A549 (cell line): ENCODE measurements at regions not wholly inside any gene's neighbourhood (a gene's known extent, or its start where the extent isn't known, plus 50 kb on each side); places are given as distances from the start of the nearest gene placed in this dataset.
A peak's percentile ranks its signal among the peaks of the same experiment; 100 is the strongest.

Experiments used
- ATAC-seq, 2 experiments: fragments of 200-7000 bp in 1 of 2; fragments of >200 bp in 1 of 2; cut with Nextera tagmentation in 1 of 2; cut with Tn5 transposase in 1 of 2; 3 replicates each; pipeline versions ENCODE4 v1.8.0 to v1.9.1; 2018 to 2020; ENCODE audit warnings: mild to moderate bottlenecking in 1 of 2, moderate library complexity in 1 of 2
- CTCF ChIA-PET: fragments of 300-600 bp; sonication (Branson Sonifier 250); formaldehyde crosslinking; extraction: SDS; loops from one replicate; lab custom pipeline; 2021; ENCODE audit warnings: antibody characterized with exemption, inconsistent platforms; lab: Yijun Ruan, JAX
- POLR2A ChIA-PET: fragments of 350-600 bp; formaldehyde crosslinking; extraction: SDS; loops from one replicate; lab custom pipeline; 2021; ENCODE audit warnings: antibody characterized with exemption, inconsistent platforms; lab: Yijun Ruan, JAX
- DNase-seq, 2 experiments: peaks; one replicate each; pipeline versions ENCODE4 v3.0.0 to v3.0.0-alpha.2; 2011 to 2016; ENCODE audit warnings: low read depth in 1 of 2, low spot score in 1 of 2
- FAIRE-seq: peaks from 2 replicates; lab custom pipeline; 2011; peaks lifted over from hg19 to GRCh38; lab: Jason Lieb, UNC
- H3K27ac ChIP-seq, 2 experiments: fragments of >200 bp; sonication (Bioruptor Twin); formaldehyde crosslinking; 3 replicates each; pipeline ENCODE4 v1.5.1; 2016 to 2017
- H3K4me1 ChIP-seq: fragments of >200 bp; sonication (Bioruptor Twin); formaldehyde crosslinking; 3 replicates; pipeline ENCODE4 v1.6.1; 2016
- H3K4me2 ChIP-seq: fragments of >200 bp; sonication (Bioruptor Twin); formaldehyde crosslinking; 3 replicates; pipeline ENCODE4 v1.6.1; 2016
- H3K4me3 ChIP-seq: fragments of >200 bp; sonication (Bioruptor Twin); formaldehyde crosslinking; 3 replicates; pipeline ENCODE4 v1.5.1; 2016
- H3K9me3 ChIP-seq: fragments of >200 bp; sonication (Bioruptor Twin); formaldehyde crosslinking; 3 replicates; pipeline ENCODE4 v1.6.1; 2016
- CEBPB ChIP-seq, 2 experiments: fragments of >200 bp in 1 of 2; sonication (Bioruptor Twin) in 1 of 2; formaldehyde crosslinking in 1 of 2; IDR thresholded peaks; 2 replicates each; pipeline ENCODE4 v1.6.1; 2012 to 2016
- EP300 ChIP-seq, 2 experiments: fragments of >200 bp; sonication (Bioruptor Twin); formaldehyde crosslinking; IDR thresholded peaks; 2 replicates in 1 of 2; 3 replicates in 1 of 2; pipeline ENCODE4 v1.6.1; 2016 to 2017
- FOSL2 ChIP-seq, 2 experiments: fragments of 450-650 bp in 1 of 2; fragments of >200 bp in 1 of 2; sonication (Bioruptor Twin) in 1 of 2; formaldehyde crosslinking; IDR thresholded peaks; 2 replicates each; pipeline versions ENCODE4 v1.5.0 to v1.6.1; 2016 to 2020; ENCODE audit warnings: mild to moderate bottlenecking in 1 of 2, moderate library complexity in 1 of 2
- HOXA7 ChIP-seq: fragments of 250-450 bp; sonication (Bioruptor Pico); IDR thresholded peaks from 2 replicates; pipeline ENCODE4 v1.5.0; 2020; ENCODE audit warnings: mild to moderate bottlenecking, moderate library complexity
- HOXB13 ChIP-seq: fragments of 250-450 bp; sonication (Bioruptor Pico); IDR thresholded peaks from 2 replicates; pipeline ENCODE4 v1.5.0; 2020; ENCODE audit warnings: low read depth, mild to moderate bottlenecking, moderate library complexity
- JUNB ChIP-seq: fragments of >200 bp; sonication (Bioruptor Twin); formaldehyde crosslinking; IDR thresholded peaks from 2 replicates; pipeline ENCODE4 v1.6.1; 2016
- NR3C1 ChIP-seq: fragments of >200 bp; sonication (Bioruptor Twin); formaldehyde crosslinking; IDR thresholded peaks from 3 replicates; pipeline ENCODE4 v1.6.1; 2017
- RAD21 ChIP-seq, 2 experiments: fragments of >200 bp in 1 of 2; sonication (Bioruptor Twin) in 1 of 2; formaldehyde crosslinking in 1 of 2; IDR thresholded peaks in 1 of 2; conservative IDR thresholded peaks in 1 of 2; 2 replicates in 1 of 2; 3 replicates in 1 of 2; pipeline ENCODE4 v1.6.1; 2012 to 2018; ENCODE audit warnings: inconsistent platforms in 1 of 2
- RARB ChIP-seq: fragments of 250-450 bp; sonication (Bioruptor Pico); IDR thresholded peaks from 2 replicates; pipeline ENCODE4 v1.8.0; 2021; ENCODE audit warnings: mild to moderate bottlenecking, moderate library complexity
- RNF2 ChIP-seq: fragments of 200-600 bp; sonication (generic); IDR thresholded peaks from 2 replicates; pipeline ENCODE4 v1.6.1; 2016; ENCODE audit warnings: low read depth, mild to moderate bottlenecking, antibody characterized with exemption, moderate library complexity, borderline replicate concordance
- SMC3 ChIP-seq: fragments of >200 bp; sonication (Bioruptor Twin); formaldehyde crosslinking; IDR thresholded peaks from 3 replicates; pipeline ENCODE4 v1.6.1; 2018; ENCODE audit warnings: inconsistent platforms
- ZNF302 ChIP-seq: fragments of 250-450 bp; sonication (Bioruptor Pico); IDR thresholded peaks from 2 replicates; pipeline ENCODE4 v1.9.0; 2021; ENCODE audit warnings: inconsistent platforms, mild to moderate bottlenecking, moderate library complexity
- WGBS: methylation state at CpG from one replicate; pipeline ENCODE4 v1.1.6; 2017; ENCODE audit errors: missing lambda C conversion rate; 5-methylcytosine and 5-hydroxymethylcytosine counted together
- TF ChIP-seq, protein P1 (sequence below): IDR thresholded peaks from 2 replicates; pipeline ENCODE4 v1.6.1; 2012; ENCODE audit warnings: low read depth, borderline replicate concordance

DNA sequence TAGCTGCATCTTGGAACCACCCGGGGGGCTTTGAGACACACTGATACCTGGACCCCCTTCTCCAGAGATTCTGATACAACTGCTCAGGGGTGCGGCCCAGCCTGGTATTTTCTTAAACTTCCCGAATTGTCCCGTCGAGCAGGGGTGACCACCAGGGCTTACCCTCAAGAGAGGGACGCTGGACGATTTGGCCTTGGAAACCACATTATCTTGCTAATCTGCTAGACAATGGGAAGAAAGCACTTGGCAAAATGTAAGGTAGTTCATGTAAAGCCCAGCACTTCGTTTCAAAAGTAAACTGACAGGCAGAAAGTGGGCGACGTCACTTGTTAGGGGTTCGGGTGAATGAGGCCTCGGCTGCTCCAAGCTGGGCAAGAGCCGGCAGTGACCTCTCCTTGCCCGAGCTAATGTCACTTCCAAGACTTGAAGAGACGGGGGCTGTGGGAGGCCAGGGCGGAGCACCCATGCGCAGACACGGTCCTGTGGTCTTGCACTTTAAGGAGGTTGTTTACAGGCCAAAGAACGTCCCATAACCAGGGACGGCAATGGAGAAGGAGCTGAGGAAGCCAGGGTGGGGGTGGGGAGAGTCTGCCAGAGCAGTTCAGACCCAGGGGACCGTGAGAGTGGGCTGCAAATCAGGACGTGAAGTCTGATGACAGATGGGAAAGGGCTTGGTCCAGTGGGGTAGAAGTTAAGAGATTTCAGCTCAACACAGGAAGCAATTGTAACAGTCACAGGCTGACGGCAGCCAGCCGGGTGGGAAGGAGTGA is 152.7 kb upstream of the GSE1 start:
- no peaks in the 10 kb centered on the region for H3K9me3 ChIP-seq
- TF ChIP-seq JUNB (no peak), NR3C1 (no peak)
- peaks cover 37% of the 10 kb centered on the region for H3K4me1 ChIP-seq
- no peak overlapping the region for H3K4me3 ChIP-seq
- ChIA-PET CTCF (interaction anchor here (0.6 to 2.5 kb wide), 14 partner anchors 12 to 346 kb away, joined by 3 to 11 read pairs (median 5); no protein-coding TSS in a partner anchor), POLR2A (interaction anchor here (1.4 kb wide), 1 partner anchor 54 kb away, joined by 4 read pairs; no protein-coding TSS in a partner anchor)
- peak overlapping the region; percentile 85 for H3K4me2 ChIP-seq
- peak overlapping the region in 1 of 2 experiments; percentile 87; a peak in 3 of 6 replicates for H3K27ac ChIP-seq
- DNase-seq (no peak), ATAC-seq (no peak), FAIRE-seq (no peak)
- WGBS, result 78% methylated on average over 23 of the region's 24 CpGs

DNA sequence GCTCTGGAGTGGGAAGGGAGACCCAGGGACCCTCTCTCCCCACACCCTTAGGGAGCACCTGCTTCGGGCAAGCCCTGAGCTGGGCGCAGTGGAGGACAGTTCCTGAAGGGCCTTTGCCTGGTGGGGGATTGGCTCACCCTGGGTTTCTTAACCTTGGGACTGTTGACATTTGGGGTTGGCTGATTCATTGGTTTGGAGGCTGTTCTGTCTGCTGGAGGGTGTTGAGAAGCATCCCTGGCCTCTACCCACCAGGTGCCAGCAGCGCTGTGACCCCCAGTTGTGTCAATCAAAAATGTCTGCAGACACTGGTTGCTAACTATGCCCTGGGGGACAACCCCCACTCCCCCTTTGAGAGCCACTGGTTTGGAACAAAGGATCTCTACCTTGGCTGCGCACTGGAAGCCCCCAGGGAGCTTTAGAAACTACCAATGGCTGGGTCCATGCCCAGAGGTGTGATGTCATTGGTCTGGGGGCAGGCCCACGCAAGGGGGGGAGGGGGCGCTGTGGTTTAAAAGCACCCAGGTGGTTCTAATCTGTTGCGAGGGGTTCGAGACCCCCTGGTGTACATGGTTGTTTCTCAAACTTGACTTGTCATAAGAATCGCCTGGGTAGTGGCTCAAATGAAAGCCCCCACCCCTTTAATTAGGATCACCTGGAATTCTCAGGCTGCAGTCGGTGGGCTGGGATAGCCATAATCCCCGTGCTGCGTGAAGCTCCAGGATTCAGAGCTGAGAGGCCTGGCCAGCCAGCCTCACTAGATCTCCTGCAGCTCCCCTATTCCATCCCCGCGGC is 151.9 kb upstream of the GSE1 start:
- Histone ChIP-seq H3K4me1 (peaks cover 43% of the 10 kb centered on the region), H3K9me3 (no peaks in the 10 kb centered on the region), H3K4me3 (no peak overlapping the region), H3K4me2 (peak overlapping the region; percentile 85), H3K27ac (peak overlapping the region; percentile 13 to 87; a peak in 4 of 6 replicates)
- 60% methylated on average over 11 of the region's 14 CpGs for WGBS
- ChIA-PET CTCF (interaction anchor here (0.6 to 2.5 kb wide), 18 partner anchors 10 to 346 kb away, joined by 3 to 11 read pairs (median 5); no protein-coding TSS in a partner anchor), POLR2A (interaction anchor here (0.7 to 1.4 kb wide), 3 partner anchors 54 to 151 kb away, joined by 3 to 5 read pairs (median 4); no protein-coding TSS in a partner anchor)
- FAIRE-seq (no peak), ATAC-seq (peak; percentile 52 to 73; a peak in 5 of 6 replicates), DNase-seq (peak; percentile 43 to 52)
- TF ChIP-seq RAD21 (conservative IDR thresholded peaks at IDR 0.05 in 1 of 2, IDR thresholded peaks at IDR 0.05 in 1 of 2), result no peak
- TF ChIP-seq SMC3, result no peak
- no peak for TF ChIP-seq HOXB13 (CRISPR knock-in tag)
- no peak for TF ChIP-seq RNF2
- TF ChIP-seq, protein P1, sequence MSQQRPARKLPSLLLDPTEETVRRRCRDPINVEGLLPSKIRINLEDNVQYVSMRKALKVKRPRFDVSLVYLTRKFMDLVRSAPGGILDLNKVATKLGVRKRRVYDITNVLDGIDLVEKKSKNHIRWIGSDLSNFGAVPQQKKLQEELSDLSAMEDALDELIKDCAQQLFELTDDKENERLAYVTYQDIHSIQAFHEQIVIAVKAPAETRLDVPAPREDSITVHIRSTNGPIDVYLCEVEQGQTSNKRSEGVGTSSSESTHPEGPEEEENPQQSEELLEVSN, result no peak
- TF ChIP-seq EP300 (IDR thresholded peaks at IDR 0.05), result 0 out of 5 replicates have a peak, but pooled peaks of 1 of the 2 experiments have one; percentile 24
- no peak for TF ChIP-seq FOSL2 (IDR thresholded peaks at IDR 0.05)
- peak; percentile 52 for TF ChIP-seq FOSL2 (CRISPR knock-in tag; IDR thresholded peaks at IDR 0.05)
- no peak for TF ChIP-seq ZNF302 (CRISPR knock-in tag)
- no peak for TF ChIP-seq RARB (CRISPR knock-in tag)
- peak; percentile 30 to 67; a peak in 3 of 4 replicates for TF ChIP-seq CEBPB (IDR thresholded peaks at IDR 0.05)

DNA sequence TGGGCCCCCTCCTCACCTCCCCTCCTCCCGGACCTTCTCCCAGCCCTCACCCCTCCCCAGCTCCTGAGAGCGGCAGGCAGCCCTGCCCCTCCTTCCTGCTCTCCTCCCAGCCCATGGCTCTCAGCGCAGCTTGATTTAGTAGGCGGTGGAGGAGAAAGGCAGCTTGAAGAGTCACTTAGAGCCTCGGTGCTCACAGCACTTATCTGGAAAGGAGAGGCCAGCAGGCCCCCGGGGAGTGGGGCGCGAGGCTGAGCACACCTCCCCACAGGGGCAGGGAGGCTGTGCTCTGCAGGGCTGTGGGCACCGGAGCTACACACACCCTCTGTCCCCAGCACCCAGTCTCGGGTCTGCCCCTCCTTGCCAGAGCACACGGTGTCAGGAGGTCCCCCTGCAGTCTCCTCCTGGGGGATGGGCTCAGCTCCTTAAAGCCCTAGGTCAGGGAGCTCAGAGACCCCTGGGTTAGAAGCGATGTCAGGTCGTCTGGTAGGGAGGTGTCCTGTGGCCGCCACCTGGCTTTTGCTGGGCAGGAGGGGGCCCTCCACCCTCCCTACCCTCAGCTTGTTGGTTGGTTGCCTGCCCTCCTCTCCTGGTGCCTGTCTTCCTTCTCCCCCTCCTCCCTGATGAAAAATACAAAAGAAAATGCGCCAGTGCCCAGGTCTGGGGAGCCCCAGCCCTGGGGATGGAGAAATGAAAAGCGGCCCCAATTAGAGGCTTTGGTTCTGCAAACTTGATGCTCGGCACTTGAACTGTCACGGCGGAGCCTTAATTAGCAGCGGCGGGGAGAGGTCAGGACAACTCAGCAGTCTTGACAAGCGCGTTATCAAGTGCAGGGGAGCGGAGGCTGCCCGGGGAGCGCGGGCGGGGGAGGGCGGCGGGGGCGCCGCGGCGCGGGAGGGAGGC is 151.1 kb upstream of the GSE1 start:
- Histone ChIP-seq H3K4me1 (peaks cover 43% of the 10 kb centered on the region), H3K27ac (peak overlapping the region; percentile 13 to 87; a peak in 5 of 6 replicates), H3K9me3 (no peaks in the 10 kb centered on the region), H3K4me3 (peak overlapping the region; percentile 37), H3K4me2 (peak overlapping the region; percentile 85)
- ATAC-seq (peak; percentile 27 to 61; a peak in 4 of 6 replicates), FAIRE-seq (no peak), DNase-seq (no peak)
- ChIA-PET POLR2A (interaction anchor here (0.7 to 1.4 kb wide), 3 partner anchors 53 to 150 kb away, joined by 3 to 5 read pairs (median 4); no protein-coding TSS in a partner anchor), CTCF (interaction anchor here (0.8 to 2.5 kb wide), 13 partner anchors 9 to 153 kb away, joined by 3 to 11 read pairs (median 5); no protein-coding TSS in a partner anchor)
- TF ChIP-seq HOXA7, result no peak
- 36% methylated on average over 16 of the region's 35 CpGs for WGBS
